Esophagus muscularis mucosa (tissue), 4 donors: ENCODE measurements at regions not wholly inside any gene's neighbourhood (a gene's known extent, or its start where the extent isn't known, plus 50 kb on each side); places are given as distances from the start of the nearest gene placed in this dataset.

Source experiments
- DNase-seq: peaks from one replicate; pipeline ENCODE4 v3.0.0-alpha.2; 2017; ENCODE audit errors: extremely low spot score
- H3K27ac ChIP-seq, 4 donors: fragments of 200-600 bp; sonication (generic); replicated peaks in 1 of 4; 1 replicate in 3 of 4; 2 replicates in 1 of 4; pipeline ENCODE4 v1.5.1; 2016 to 2019; ENCODE audit warnings: mild to moderate bottlenecking in 1 of 4
- H3K27me3 ChIP-seq, 4 donors: fragments of 200-600 bp; sonication (generic); one replicate each; pipeline versions ENCODE4 v1.5.1 to v1.6.0; 2016 to 2019
- H3K36me3 ChIP-seq, 4 donors: fragments of 200-600 bp; sonication (generic); one replicate each; pipeline ENCODE4 v1.5.1; 2016 to 2019
- H3K4me1 ChIP-seq, 4 donors: fragments of 200-600 bp; sonication (generic); one replicate each; pipeline ENCODE4 v1.5.1; 2016 to 2019
- H3K4me3 ChIP-seq, 4 donors: fragments of 200-600 bp; sonication (generic); 1 replicate in 2 of 4; 2 replicates in 2 of 4; pipeline ENCODE4 v1.5.1; 2016 to 2019; ENCODE audit warnings: mild to moderate bottlenecking in 4 of 4, moderate library complexity in 1 of 4
- H3K9me3 ChIP-seq, 4 donors: fragments of 200-600 bp; sonication (generic); 1 replicate in 3 of 4; 2 replicates in 1 of 4; pipeline ENCODE4 v1.5.1; 2016 to 2019
- CTCF ChIP-seq, 3 experiments: fragments of 200-600 bp in 2 of 3; fragments of 450-650 bp in 1 of 3; sonication (generic) in 2 of 3; IDR thresholded peaks; one replicate each; pipeline ENCODE4 v1.5.1; 2017 to 2019; ENCODE audit warnings: antibody characterized with exemption in 3 of 3, mild to moderate bottlenecking in 2 of 3, moderate library complexity in 1 of 3
- EP300 ChIP-seq: sonication (generic); formaldehyde crosslinking; IDR thresholded peaks from one replicate; pipeline ENCODE4 v1.6.1; 2017; ENCODE audit warnings: antibody characterized with exemption
- POLR2A ChIP-seq: fragments of 450-650 bp; IDR thresholded peaks from one replicate; pipeline ENCODE4 v1.6.1; 2017; ENCODE audit warnings: antibody characterized with exemption, moderate library complexity, mild to moderate bottlenecking, low read depth
- POLR2AphosphoS5 ChIP-seq, 2 donors: sonication (generic); formaldehyde crosslinking; IDR thresholded peaks; one replicate each; pipeline ENCODE4 v1.6.1; 2017; ENCODE audit warnings: antibody characterized with exemption in 2 of 2
- WGBS: methylation state at CpG from one replicate; pipeline ENCODE4 v1.1.5; 2018; 5-methylcytosine and 5-hydroxymethylcytosine counted together
- intact Hi-C: fragments of 100-400 bp; cut with DNase I; formaldehyde crosslinking; loops from one replicate; pipeline ENCODE4 v1.15.1; 2023
- small RNA-seq, 3 donors: library from RNA; depleted of rRNA; stranded (forward); fragments of <200 nt; gene quantifications; one replicate each; pipeline ENCODE3, GENCODE V24; 2016

GRCh38 chr7:131607291-131608115, 51.1 kb upstream of the PODXL start:
- intact Hi-C loops, result no loop called here
- Histone ChIP-seq H3K27me3 (peaks cover 0 to 18% (median 0%) of the 10 kb centered on the region in 4 donors), H3K9me3 (no peaks in the 10 kb centered on the region), H3K4me1 (peaks cover 0 to 4% (median 0%) of the 10 kb centered on the region in 4 donors), H3K36me3 (no peaks in the 10 kb centered on the region), H3K4me3 (no peak overlapping the region), H3K27ac (no peak overlapping the region)
- TF ChIP-seq EP300 (no peak), POLR2A (no peak), POLR2AphosphoS5 (IDR thresholded peaks at IDR 0.05) (no peak), CTCF (IDR thresholded peaks at IDR 0.05) (no peak)
- no peak for DNase-seq
- WGBS, result 62% methylated on average over 15 of the region's 21 CpGs

DNA sequence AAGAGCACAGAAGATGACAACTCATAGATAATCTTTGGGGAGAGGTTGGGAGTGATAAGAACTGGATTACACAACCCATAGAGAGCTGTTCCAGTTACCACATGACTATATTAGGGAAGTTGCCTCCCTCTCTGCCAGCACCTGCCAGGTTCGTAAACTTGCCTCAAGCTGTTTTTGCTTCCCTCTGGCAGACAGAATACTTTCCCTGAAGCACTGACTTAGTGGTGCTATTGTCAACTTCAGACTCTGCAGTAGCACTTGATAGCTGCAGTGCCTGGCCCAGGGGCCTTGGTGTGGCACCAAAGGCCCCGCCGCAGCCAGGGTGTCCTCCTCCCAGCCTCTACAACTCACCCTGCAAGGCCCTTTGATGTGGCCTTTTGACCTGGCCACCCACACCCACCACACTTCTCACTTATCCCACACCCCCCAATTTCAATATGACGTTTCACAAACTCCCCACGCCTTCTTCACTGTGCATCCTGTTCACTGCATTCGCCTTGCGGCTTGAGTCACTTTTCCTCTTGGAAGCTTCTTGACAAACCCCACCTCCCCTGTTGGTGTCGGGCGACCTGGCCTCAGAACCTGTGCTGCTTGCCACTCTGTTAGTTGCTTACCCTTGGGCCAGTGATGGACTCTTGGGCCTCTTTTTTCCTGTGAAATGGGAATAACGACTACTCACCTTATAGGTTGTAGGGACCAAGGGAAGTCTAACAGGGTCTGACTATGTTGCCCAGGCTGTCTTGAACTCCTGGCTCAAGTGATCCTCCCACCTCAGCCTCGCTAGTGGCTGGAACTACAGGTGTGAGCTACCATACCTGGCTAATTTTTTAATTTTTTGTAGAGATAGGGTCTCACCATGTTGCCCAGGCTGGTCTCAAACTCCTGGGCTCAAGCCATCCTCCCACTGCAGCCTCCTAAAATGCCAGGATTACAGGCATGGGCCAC, 50.2 kb upstream of the PODXL start:
- TF ChIP-seq CTCF (IDR thresholded peaks at IDR 0.05) (no peak), POLR2A (no peak), EP300 (no peak), POLR2AphosphoS5 (IDR thresholded peaks at IDR 0.05) (no peak)
- H3K36me3 ChIP-seq, result no peaks in the 10 kb centered on the region
- intact Hi-C loops, result no loop called here
- no peak overlapping the region for H3K4me3 ChIP-seq
- WGBS, result 84% methylated on average over 11 of the region's 11 CpGs
- H3K27ac ChIP-seq, result no peak overlapping the region
- H3K9me3 ChIP-seq, result no peaks in the 10 kb centered on the region
- no peak for DNase-seq
- peaks cover 0 to 4% (median 0%) of the 10 kb centered on the region in 4 donors for H3K4me1 ChIP-seq
- H3K27me3 ChIP-seq, result peaks cover 0 to 23% (median 0%) of the 10 kb centered on the region in 4 donors

Small RNAs in the stretch of these regions (small RNA-seq; reads per million reads assigned to genes)
- 0 reads per million in 3 donors for gene AC009518.3
